ENCODE measurements at regions not wholly inside any gene's neighbourhood (a gene's known extent, or its start where the extent isn't known, plus 50 kb on each side); places are given as distances from the start of the nearest gene placed in this dataset.

- no peak for TF ChIP-seq CTCF (IDR thresholded peaks at IDR 0.05; ENCODE audit: insufficient read depth, low read depth, low read length)
- TF ChIP-seq EZH2 (IDR thresholded peaks at IDR 0.05; ENCODE audit: insufficient read depth, low read length) = no peak
Measured at GRCh38 chr2:120858361-120859106, 122.9 kb downstream of the GLI2 start.
